Loucy (cell line): ENCODE measurements at regions not wholly inside any gene's neighbourhood (a gene's known extent, or its start where the extent isn't known, plus 50 kb on each side); places are given as distances from the start of the nearest gene placed in this dataset.

Experiments used
- CTCF ChIP-seq: fragments of 200-600 bp; sonication (generic); conservative IDR thresholded peaks from 2 replicates; pipeline ENCODE4 v1.5.1; 2014; ENCODE audit warnings: mild to moderate bottlenecking, antibody characterized with exemption, low read length
- EZH2phosphoT487 ChIP-seq: fragments of 200-600 bp; IDR thresholded peaks from 2 replicates; pipeline ENCODE4 v1.6.1; 2018; ENCODE audit warnings: antibody characterized with exemption, mild to moderate bottlenecking, moderate library complexity, borderline replicate concordance

GRCh38 chr13:86464193-86464592, 665.0 kb upstream of the SLITRK6 start:
- TF ChIP-seq CTCF = peak; percentile 42
- no peak for TF ChIP-seq EZH2phosphoT487
